Glutamatergic neuron (in vitro differentiated cells): ENCODE measurements at regions not wholly inside any gene's neighbourhood (a gene's known extent, or its start where the extent isn't known, plus 50 kb on each side); places are given as distances from the start of the nearest gene placed in this dataset.

Experiments used
- DNase-seq: peaks from one replicate; pipeline ENCODE4 v3.0.0; 2022
- H3K27ac Mint-ChIP-seq: one replicate; pipeline ENCODE4 v1.8.0; 2020; ENCODE audit warnings: mild to moderate bottlenecking, mixed read lengths, inconsistent platforms; ENCODE audit not compliant: unreplicated experiment
- H3K27me3 Mint-ChIP-seq: one replicate; pipeline ENCODE4 v1.8.0; 2020; ENCODE audit warnings: mild to moderate bottlenecking, moderate library complexity, mixed read lengths, inconsistent platforms; ENCODE audit not compliant: unreplicated experiment
- H3K36me3 Mint-ChIP-seq: one replicate; pipeline ENCODE4 v1.8.0; 2020; ENCODE audit warnings: mild to moderate bottlenecking, mixed read lengths, inconsistent platforms; ENCODE audit not compliant: unreplicated experiment
- H3K4me1 Mint-ChIP-seq: one replicate; pipeline ENCODE4 v1.8.0; 2020; ENCODE audit warnings: mild to moderate bottlenecking, low read depth, mixed read lengths, inconsistent platforms; ENCODE audit not compliant: unreplicated experiment
- H3K4me3 Mint-ChIP-seq: one replicate; pipeline ENCODE4 v1.8.0; 2020; ENCODE audit warnings: mild to moderate bottlenecking, mixed read lengths, inconsistent platforms; ENCODE audit not compliant: unreplicated experiment
- H3K9me3 Mint-ChIP-seq: one replicate; pipeline ENCODE4 v1.8.0; 2020; ENCODE audit warnings: mild to moderate bottlenecking, moderate library complexity, mixed read lengths, inconsistent platforms; ENCODE audit not compliant: unreplicated experiment
- TF ChIP-seq, protein P1 (sequence below): fragments of 200-600 bp; sonication (generic); IDR thresholded peaks from one replicate; pipeline ENCODE4 v1.5.0; 2021; ENCODE audit not compliant: partially characterized antibody, unreplicated experiment

DNA sequence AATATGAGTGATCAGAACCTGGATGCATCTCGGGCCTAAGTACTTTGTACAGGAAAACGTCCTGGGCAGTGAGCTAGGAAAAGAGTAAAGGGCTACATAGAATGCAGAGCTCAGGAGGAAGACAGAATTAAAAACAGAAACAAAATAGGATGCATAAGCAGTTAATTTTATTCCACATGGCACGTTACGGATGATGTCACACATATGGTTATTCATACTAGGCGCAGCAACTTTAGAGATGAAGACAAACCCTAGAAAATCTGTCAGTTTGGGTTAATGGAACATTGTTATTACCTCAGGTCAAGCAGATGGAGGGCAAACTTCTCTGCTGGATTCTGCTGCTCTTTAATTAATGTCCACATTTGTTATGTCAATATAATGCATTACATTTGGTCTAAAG is 445.4 kb downstream of the ANXA1 start:
- H3K4me3 Mint-ChIP-seq, result no peak overlapping the region
- no peaks in the 10 kb centered on the region for H3K36me3 Mint-ChIP-seq
- TF ChIP-seq, protein P1, sequence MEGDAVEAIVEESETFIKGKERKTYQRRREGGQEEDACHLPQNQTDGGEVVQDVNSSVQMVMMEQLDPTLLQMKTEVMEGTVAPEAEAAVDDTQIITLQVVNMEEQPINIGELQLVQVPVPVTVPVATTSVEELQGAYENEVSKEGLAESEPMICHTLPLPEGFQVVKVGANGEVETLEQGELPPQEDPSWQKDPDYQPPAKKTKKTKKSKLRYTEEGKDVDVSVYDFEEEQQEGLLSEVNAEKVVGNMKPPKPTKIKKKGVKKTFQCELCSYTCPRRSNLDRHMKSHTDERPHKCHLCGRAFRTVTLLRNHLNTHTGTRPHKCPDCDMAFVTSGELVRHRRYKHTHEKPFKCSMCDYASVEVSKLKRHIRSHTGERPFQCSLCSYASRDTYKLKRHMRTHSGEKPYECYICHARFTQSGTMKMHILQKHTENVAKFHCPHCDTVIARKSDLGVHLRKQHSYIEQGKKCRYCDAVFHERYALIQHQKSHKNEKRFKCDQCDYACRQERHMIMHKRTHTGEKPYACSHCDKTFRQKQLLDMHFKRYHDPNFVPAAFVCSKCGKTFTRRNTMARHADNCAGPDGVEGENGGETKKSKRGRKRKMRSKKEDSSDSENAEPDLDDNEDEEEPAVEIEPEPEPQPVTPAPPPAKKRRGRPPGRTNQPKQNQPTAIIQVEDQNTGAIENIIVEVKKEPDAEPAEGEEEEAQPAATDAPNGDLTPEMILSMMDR, result no peak
- H3K27me3 Mint-ChIP-seq, result no peaks in the 10 kb centered on the region
- no peak for DNase-seq
- no peaks in the 10 kb centered on the region for H3K9me3 Mint-ChIP-seq
- no peak overlapping the region for H3K27ac Mint-ChIP-seq
- peaks cover 3% of the 10 kb centered on the region for H3K4me1 Mint-ChIP-seq

DNA sequence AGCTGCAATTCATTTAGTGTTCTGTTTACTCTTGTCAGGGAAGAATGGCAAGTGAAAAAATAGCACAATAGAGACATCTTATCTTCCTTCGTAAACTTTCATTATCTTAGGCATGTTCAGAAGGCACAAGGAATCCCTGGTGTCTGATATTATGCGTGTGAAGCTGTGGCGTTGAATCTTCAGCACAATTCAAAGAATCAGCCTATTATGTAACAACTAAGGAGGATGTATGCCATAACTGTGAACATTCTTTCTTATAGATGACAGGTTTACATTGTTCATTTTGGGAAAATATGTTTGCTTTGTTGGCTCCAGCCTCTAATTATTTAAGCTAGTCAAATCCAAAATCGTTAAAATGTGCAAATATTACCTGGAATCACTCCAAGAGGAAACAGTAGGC is 446.1 kb downstream of the ANXA1 start:
- Mint-ChIP-seq H3K27me3 (no peaks in the 10 kb centered on the region), H3K4me3 (no peak overlapping the region), H3K4me1 (peaks cover 3% of the 10 kb centered on the region), H3K36me3 (no peaks in the 10 kb centered on the region), H3K27ac (no peak overlapping the region), H3K9me3 (no peaks in the 10 kb centered on the region)
- no peak for DNase-seq
- TF ChIP-seq, protein P1, result no peak

DNA sequence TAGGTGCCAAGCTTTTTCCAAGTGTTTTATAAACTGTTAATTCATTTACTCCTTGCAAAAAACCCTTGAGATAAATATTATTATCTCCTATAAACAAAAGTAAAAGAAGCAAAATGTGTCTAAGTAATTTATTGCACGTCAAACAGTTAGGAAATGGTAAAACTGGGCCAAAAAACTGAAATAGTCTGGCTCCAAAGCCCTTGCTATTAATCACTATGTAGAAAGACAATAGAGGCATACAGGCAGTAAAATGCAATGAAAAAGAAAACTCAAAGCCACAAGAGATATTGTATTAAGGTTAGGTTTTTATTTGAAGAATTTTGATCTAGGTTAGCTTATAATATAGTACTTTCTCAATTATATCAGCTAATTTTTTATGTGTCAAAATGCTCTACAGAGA is 457.7 kb downstream of the ANXA1 start:
- peaks cover 1% of the 10 kb centered on the region for H3K27me3 Mint-ChIP-seq
- TF ChIP-seq, protein P1, result no peak
- no peaks in the 10 kb centered on the region for H3K36me3 Mint-ChIP-seq
- no peak overlapping the region for H3K4me3 Mint-ChIP-seq
- H3K27ac Mint-ChIP-seq, result no peak overlapping the region
- H3K4me1 Mint-ChIP-seq, result no peaks in the 10 kb centered on the region
- H3K9me3 Mint-ChIP-seq, result no peaks in the 10 kb centered on the region
- no peak for DNase-seq

DNA sequence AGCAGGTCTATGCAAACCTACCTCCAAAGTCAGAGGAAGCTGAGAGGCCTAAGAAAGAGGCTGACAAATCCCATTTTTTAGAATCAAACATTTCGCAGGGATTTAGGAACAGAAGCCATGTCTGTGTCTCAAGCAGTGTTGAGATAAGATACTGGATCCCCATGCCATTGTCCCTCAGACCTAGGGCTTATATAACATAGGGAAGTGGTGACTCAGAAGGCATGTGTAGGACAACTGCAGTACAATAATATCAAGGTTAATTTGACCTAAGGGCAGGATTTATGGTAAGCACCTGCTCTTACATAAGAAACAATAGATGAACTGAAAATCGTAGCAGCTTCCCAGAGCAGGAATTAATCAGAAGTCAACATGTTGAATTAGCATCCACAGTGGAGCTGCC is 459.4 kb downstream of the ANXA1 start:
- no peaks in the 10 kb centered on the region for H3K36me3 Mint-ChIP-seq
- peaks cover 1% of the 10 kb centered on the region for H3K27me3 Mint-ChIP-seq
- TF ChIP-seq, protein P1, result no peak
- H3K4me3 Mint-ChIP-seq, result no peak overlapping the region
- DNase-seq, result no peak
- no peaks in the 10 kb centered on the region for H3K9me3 Mint-ChIP-seq
- H3K4me1 Mint-ChIP-seq, result no peaks in the 10 kb centered on the region
- H3K27ac Mint-ChIP-seq, result no peak overlapping the region

DNA sequence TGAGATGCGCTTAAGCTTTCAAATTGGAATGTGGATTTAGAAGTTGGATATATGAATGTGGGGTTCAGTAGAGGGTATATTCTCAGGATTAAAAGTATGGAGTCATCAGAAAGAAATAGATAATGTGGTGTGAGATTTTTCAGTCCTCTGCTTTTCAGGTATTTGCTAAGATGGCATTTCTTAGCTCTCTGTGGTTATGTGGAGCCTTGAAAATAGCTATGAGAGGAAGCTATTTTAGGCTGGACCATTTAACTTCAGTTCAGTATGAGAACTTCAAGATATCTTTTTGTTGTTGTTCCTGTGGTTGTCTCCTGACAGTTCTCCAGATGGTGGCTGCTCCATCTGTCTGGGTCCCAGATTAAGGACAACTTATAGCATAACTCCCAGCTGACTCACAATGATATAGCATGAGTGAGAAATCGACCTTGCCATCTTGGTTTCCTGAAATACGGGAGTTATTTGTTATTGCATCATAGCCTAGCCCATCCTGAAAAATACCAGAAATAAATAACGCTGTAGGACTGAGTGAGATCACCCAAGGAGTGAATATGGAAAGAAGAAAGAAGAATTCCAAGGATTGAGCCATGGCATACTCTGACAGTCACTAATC is 461.5 kb downstream of the ANXA1 start:
- no peaks in the 10 kb centered on the region for H3K4me1 Mint-ChIP-seq
- TF ChIP-seq, protein P1, result no peak
- no peaks in the 10 kb centered on the region for H3K9me3 Mint-ChIP-seq
- H3K4me3 Mint-ChIP-seq, result no peak overlapping the region
- no peak for DNase-seq
- no peaks in the 10 kb centered on the region for H3K36me3 Mint-ChIP-seq
- H3K27ac Mint-ChIP-seq, result no peak overlapping the region
- peaks cover 1% of the 10 kb centered on the region for H3K27me3 Mint-ChIP-seq
